ENCODE measurements at regions not wholly inside any gene's neighbourhood (a gene's known extent, or its start where the extent isn't known, plus 50 kb on each side); places are given as distances from the start of the nearest gene placed in this dataset.

DNA sequence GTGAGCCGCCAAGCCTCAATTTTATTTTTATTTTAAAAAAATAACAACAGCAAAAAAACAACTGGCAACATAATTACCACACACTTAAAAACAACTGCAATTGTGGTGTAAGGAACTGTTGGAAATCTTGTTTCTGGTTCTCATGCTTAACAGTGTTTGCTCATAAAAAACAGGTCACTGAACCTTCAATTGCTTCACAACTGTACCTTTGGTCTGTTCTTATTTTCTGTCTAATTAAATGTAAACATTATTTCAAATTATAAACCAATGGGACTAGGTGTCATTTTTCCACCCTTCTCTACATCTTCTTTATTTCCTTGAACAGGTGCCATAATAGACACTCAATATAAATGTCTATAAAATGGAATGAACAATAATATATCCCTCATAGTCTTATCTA, 68.4 kb upstream of the CHRM3 start:
- no peak for TF ChIP-seq EZH2 (IDR thresholded peaks at IDR 0.05)
- TF ChIP-seq POLR2AphosphoS5 (IDR thresholded peaks at IDR 0.05; ENCODE audit: borderline replicate concordance, low read depth, low read length) = no peak

Measured in SK-N-MC (cell line).